Stimulated activated CD4-positive, alpha-beta T cell treated with anti-CD3 and anti-CD28 coated beads, Interleukin-15, amount 100 ng/mL, for 24 hours (primary cell): ENCODE measurements at regions not wholly inside any gene's neighbourhood (a gene's known extent, or its start where the extent isn't known, plus 50 kb on each side); places are given as distances from the start of the nearest gene placed in this dataset.
"Not testable (repeated sequence)": the region's sequence is repeated elsewhere in the genome, so short reads cannot be mapped to it uniquely, and the experiment has no call there.

ENCODE experiments used
- DNase-seq: peaks from one replicate; pipeline ENCODE4 v3.0.0-alpha.2; 2020

DNA sequence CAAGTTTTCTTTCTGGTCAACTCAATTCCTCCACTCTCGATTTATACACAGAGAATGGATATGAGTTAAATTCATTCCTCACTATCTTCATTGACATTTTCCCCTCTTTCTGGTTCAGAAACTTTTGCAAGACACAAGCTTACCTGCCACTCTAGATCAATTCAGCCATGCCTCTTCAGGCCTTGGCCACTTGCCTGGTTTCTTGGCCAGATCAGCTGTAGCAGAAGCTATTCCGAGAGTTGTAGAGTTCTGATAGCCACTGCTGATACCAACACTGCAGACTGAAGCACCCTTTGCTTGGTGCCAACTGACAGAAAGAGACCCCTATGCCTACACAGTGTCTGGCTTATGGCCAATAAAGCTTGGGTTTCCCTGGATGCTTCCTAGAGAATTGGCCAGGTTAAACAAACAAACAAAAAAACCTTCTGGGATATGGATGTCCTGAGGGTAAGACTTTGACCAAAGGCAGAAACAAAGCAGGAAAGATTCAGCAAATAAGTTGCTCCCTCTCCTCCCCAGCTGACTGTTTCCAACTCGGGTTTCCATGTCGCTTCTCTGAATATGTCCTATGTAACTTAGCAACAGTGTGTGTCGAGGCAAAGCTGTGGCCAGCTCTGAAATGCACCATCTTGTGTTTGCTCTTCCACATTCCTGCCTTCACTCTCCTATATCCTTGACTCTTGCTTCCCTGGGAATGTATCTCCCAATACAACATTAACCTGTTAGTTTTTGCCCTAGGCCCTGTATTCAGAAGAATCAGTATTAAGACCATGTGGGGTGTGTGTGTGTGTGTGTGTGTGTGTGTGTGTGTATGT lies 521.6 kb downstream of the EPHA3 start:
- no peak for DNase-seq

DNA sequence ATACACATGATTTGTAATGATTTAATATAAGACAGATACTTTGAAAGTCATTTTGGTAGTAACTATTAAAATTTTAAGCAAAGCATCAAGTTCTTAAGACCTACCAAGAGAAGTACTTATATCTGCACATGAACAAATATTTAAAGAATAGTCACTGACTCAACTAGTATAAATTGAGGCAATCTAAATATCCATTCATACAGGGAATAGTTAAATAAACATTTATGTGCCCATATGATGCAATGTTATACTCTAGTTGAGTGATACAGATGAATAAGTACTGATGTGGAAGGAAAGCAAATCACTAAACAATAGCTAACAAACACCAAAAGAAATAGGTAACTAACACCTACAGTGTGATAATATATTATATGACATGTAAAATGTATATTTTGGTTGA lies 527.7 kb downstream of the EPHA3 start:
- no peak for DNase-seq

DNA sequence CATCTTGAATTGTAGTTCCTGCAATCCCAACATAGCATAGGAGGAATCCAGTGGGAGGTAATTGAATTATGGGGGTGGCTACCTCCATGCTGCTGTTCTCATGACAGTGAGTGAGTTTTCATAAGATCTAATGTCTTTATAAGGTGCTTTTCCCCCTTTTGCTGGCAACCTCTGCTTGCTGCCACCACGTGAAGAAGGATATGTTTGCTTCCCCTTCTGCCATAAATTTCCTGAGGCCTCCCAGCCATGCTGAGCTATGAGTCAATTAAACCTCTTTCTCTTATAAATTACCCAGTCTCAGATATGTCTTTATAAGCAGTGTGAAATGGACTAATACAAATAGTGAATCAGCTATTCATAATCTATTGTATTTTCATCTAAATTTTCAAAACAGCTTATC lies 537.3 kb downstream of the EPHA3 start:
- no peak for DNase-seq

DNA sequence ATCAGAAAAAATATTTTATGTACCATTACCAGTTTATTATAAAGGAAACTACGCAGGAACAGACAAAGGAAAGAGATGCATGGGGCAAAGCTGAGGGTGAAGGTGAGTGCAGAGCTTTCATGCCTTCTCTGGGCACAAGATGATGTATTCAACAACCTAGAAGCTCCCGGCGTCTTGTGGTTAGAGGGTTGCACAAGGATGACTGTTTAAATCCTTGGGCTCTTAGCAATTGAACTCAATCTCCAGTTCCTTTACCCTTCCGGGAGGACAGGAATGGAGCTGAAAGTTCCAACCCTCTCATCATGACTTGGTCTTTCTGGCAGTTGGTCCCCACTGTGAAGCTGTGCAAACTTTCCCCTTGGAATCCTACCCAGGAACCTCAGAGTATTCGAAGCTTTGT lies 542.0 kb downstream of the EPHA3 start:
- no peak for DNase-seq

DNA sequence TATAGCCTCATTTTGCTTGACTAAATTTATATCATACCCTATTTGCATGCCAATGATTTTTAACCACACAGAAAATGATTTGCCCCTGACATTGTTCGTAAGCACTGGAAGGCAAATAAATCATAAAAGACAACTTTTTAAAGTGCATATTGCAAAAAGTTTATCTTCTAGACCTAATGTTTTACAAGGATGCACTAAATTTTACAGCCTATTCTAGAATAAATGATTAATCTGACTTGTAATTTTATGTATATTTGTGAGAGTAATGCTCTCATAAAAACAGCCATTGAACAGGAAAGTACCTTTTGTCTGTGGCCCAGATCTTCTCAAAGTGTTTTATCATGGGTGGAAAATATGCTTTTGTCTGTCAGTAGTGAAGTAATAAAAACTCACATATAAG lies 546.6 kb downstream of the EPHA3 start:
- DNase-seq, result no peak

DNA sequence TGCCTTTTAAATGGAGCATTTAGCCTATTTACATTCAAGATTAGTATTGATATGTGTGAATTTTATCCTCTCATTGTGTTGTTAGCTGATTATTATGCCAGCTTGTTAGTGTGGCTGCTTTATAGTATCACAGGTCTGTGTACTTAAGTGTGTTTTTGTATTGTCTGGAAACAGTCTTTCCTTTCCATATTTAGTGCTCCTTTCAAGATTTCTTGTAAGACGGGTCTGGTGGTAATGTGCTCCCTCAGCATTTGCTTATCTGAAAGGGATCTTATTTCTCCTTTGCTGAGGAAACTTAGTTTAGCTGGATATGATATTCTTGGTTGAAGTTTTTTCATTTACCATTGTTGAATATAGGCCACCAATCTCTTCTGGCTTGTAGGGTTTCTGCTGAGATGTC lies 549.0 kb downstream of the EPHA3 start:
- no peak for DNase-seq

DNA sequence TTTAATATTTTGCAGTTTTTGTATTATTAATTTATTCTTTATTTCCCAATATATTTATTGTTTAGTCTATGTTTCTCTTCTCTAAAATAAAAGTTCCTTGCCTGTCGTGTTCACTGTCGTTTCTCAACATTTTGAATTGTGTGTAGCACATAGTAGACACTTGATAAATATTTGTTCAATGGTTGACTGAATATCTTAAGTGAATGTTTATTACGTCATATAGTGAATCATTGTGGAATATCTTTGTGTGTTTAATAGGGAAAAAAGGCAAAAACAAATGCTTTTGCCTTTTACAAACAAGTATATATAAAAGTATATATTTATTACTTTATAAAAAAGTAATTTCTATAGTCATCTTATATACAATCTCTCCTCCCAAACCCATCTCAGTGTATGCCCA lies 572.3 kb downstream of the EPHA3 start:
- no peak for DNase-seq

DNA sequence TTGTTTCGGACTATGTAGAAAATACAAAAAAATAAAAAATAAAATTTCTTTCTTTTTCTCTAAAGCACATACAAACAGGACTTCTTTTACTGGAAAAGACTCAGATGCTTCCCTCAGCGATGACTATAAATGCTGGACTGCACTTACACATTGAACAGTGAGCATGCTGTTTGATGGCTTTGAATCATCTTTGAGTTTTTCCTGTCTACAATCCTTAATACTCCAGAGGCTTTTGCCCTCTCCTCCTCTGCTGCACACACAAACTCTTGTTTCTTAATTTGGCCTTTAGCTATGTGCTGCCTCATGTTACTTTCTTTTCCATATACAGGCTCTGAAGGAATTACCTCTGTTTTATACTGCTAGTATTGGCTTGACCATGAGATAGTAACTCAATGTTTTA lies 575.1 kb downstream of the EPHA3 start:
- no peak for DNase-seq

DNA sequence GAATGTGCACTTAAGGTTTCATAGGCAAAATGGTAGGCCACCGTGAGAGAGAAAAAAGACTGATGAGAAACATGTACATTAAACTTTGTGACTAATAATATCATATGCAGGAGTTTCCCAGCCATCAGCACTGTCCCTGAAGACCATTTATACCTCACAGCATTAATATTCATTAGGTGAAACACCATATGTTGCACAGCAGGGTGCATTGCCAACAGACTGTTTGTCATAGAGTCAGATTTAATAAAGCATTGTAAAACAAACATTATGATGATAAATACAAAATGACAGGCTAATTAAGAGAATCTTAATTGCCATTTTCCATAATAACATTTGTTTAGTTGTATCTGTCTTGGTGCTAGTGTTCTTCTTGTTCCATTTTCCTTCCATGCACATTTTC lies 578.3 kb downstream of the EPHA3 start:
- DNase-seq, result no peak

DNA sequence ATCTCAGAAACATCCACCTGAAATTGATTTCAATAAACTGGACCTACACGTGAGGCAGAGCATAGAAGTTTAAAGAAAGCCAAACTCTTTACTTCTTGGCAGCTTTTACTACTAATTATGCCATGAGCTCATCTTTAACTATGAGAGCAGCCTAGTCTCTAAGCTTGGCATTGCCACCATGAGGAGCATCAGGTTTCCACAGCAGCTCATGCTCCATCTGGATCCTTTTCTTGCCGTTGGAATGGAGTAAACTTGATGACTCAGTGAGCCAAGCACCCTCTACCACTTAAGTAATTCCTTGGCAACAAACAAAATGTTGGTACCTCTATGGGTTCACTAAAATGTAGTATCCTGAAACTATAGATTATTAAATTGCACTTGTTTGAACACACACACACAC lies 583.2 kb downstream of the EPHA3 start:
- no peak for DNase-seq

DNA sequence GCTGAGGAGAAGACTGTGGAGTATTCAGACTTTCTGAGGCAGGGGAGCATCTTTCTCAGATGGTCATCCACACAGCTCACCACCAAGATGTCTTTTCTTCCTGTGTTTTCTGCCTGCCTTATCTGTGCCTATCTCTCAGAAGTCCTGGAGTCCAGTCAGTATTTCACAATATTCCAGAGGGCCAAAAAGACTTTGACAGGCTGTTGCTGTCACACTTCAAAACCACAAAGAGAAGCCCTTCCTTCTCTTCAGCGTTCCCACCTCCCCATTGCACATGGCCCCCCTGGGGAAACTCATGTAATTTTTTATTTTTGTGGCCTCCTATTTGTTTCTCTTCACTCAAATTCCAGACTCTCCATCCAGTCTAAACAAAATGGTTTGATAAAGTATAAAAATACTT lies 585.2 kb downstream of the EPHA3 start:
- no peak for DNase-seq

DNA sequence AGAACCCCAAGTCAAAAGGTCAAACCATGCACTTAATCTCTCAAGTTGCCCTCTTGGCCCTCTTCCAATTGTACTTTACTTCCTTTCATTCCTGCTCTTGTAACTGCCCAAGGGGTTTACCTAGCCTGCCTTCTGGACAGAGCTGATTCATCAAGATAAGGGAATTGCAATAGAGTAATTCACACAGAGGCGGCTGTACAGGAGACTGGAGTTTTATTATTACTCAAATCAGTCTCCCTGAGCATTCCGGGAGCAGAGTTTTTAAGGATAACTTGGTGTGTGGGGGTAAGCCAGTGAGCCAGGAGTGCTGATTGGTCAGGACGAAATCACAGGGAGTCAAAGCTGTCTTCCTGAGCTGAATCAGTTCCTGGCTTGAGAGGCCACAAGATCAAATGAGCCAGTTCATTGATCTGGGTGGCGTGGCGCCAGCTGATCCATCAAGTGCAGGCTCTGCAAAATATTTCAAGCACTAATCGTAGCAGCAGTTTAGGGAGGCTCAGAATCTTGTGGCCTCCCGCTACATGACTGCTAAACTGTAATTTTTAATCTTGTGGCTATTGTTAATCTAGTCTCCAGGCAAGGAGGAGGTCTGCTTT lies 590.0 kb downstream of the EPHA3 start:
- no peak for DNase-seq

DNA sequence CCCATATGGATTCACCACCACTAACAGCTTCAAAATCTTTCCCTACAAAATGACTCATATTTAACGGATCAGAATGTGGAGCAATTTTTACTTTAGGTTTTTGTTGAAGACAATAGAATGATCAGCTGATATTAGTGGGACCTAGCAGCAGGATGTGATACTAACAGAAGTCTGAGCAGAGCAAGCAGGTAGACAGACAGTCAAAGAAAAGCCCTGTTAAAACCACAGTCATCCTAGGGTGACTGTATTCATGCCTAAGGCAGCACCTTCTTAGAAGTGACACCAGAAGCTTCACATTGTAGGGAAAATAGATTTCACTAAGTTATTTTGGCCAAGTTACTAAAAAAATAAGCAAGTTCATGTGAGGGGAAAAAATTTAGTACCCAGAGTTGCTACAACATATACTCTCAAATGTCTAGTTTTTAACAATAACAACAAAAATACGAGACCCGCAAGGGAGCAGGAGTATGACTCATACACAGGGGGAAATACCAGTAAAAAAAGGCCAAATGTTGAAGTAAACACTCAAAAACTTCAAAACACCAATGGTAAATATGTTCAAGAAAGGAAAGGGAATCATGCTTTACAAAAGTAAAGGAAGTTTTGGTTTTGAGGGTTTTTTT lies 590.9 kb downstream of the EPHA3 start:
- DNase-seq, result no peak

DNA sequence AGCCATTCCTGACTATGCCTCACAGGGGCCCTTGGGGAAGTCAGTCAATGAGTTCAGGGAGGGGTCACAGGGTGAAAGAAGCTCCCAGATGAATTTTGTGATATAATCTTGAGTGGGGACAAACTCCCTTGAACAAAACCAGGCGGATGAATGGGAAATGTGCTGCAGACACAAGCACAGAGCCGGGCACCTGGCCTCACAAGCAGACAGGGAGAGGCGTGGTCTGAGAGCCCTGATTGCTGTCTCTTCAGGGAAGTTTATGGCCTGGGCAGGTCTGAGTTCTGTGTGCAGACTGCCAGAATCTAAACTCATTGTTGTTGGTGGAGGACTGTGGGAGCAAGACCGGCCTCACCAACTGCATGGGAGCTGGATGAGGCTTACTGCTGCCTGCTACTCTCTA lies 591.8 kb downstream of the EPHA3 start:
- DNase-seq, result no peak

DNA sequence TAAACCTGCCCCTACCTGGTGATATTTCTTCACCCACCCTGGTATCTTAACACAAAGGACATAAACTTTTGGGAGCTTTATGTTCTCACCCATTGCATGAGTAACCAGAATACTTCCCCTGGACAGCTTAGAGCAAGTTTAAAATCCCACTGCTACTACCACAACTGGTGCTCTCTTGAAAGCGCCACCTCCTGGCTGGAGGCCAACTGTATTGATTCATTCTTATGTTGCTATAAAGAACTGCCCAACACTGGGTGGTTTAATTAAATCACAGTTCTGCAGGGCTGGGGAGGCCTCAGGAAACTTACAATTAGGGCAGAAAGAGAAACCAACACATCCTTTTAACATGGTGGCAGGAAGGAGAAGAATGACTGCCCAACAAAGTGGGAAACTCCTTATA lies 592.4 kb downstream of the EPHA3 start:
- no peak for DNase-seq

DNA sequence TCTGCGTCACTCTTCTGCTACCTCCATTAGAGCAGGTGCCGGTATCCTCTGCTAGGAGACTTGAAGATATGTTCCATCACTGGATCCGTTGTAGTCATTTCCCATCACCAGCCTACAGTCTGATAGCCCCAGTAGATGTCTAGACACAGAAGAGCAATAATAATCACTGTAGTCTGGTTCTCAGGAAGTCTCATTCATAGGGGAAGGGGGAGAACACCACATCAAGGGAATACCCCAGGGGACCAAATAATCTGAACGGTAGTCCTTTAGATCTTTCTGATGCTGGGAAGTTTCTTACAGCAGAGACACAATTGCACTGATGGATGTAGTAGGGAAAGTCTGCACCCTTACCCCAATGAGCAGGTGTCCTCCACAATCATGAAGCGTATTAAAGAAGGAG lies 595.0 kb downstream of the EPHA3 start:
- DNase-seq, result no peak

DNA sequence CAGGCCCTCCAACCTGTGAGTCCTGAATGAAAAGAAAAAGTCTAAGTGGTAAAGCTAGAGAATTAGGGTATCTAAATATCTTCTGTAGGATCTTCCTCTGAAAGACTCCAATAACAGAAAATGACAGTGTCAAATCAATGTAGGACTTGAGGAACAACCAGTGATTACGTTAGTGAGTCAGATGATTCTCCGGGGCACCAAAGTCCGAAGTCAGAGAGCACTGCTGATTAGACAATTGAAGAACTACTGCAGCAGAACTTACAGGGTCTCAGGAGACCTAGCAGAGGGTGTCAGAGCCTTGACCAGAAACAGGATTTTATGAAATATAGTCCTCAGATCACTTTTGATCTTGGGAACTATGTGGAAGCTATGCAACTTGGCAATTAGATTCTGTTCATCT lies 605.8 kb downstream of the EPHA3 start:
- no peak for DNase-seq

DNA sequence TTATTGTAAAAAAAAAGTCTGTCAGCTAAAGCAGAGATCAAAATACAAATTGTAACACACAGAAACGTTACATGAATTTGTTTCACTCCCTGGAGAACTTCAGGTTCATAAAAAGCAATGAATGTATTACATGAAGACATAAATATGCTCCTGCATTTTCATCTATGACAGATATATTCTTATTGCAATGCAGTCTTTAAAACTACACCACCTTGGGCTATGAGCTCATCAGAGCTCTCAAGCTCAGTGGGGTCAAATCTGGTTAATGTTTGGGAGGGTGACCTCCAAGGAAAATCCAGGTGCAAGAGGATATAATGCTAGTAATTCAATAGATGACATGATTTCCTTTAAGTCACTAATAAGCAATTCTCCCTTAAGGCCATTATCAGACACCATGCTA lies 606.8 kb downstream of the EPHA3 start:
- no peak for DNase-seq

DNA sequence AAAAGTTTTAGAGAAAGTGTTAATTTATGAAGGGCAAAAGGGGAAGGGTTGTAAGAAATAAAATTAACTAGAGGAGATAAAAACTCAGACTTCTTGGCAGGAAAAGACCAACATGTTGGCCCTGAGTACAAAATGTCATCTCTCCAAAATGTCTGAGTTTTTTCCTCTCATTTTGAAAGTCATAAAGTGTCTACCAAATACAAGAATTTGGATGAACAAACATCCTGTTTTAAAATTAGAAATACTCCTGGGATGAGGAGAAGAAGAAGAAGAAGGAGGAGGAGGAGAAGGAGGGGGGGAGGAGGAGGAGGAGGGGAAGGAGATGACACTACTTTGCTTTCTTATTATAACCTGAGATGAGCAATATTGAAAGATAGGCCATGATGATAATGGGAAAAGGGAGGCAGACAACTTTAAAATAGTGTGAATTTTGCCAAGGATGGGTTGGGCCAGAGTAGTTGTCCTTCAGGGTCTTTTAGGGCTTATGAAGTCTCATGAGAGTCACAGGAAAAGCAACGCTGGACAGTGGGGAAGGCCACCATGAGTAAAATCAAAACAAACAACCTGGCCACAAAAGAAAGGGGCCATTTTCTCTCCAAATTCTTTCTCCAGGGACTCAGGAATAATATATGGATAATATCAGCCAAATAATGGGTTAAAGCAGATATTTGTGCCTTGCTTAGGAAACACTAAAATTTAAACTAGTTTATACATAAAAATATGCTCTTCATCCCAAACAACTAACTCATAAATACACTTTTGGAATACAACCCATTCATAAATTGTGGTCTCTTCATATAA lies 632.9 kb downstream of the EPHA3 start:
- no peak for DNase-seq

DNA sequence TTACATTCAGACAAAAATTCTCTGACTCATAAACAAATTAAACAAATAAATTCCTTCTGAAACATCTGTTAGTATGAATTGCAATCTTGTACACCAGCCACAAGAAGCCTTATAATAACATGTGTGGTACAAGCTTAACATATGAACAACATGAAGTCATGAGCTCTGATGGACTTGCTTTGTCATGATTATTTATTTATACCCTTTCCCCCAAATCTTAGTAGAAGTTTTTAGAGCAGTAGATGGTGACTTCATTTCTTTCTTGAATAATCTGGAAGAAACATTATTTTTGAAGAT lies 633.4 kb downstream of the EPHA3 start:
- DNase-seq, result no peak

DNA sequence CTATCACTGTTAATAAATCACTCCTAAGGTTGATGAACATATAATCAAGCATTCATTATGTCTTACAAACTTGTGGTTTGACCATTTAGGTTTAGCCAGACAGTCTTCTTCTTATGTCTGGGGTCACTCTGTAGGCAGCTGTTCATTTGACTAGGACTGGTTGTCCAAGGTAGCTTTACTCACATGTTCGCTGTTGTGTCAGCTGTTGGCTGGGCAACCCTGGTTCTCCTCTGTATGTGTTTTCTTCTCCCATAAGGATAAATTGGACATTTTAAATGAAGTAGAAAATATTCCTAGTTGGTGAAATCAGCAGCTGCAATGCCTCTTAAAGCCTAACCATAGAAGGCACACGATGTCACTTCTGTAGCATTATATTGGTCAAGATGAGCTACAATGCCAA lies 635.1 kb downstream of the EPHA3 start:
- DNase-seq, result no peak

DNA sequence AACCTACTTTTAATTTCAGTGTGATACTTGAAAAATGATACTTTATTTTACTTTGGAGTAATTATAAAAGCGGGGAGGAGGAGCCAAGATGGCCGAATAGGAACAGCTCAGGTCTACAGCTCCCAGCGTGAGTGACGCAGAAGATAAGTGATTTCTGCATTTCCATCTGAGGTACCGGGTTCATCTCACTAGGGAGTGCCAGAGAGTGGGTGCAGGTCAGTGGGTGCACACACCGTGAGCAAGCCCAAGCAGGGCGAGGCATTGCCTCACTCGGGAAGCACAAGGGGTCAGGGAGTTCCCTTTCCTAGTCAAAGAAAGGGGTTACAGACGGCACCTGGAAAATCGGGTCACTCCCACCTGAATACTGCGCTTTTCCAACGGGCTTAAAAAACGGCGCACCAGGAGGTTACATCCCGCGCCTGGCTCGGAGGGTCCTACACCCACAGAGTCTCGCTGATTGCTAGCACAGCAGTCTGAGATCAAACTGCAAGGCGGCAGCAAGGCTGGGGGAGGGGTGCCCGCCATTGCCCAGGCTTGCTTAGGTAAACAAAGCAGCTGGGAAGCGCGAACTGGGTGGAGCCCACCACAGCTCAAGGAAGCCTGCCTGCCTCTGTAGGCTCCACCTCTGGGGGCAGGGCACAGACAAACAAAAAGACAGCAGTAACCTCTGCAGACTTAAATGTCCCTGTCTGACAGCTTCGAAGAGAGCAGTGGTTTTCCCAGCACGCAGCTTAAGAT lies 640.3 kb downstream of the EPHA3 start:
- not testable (repeated sequence) for DNase-seq

DNA sequence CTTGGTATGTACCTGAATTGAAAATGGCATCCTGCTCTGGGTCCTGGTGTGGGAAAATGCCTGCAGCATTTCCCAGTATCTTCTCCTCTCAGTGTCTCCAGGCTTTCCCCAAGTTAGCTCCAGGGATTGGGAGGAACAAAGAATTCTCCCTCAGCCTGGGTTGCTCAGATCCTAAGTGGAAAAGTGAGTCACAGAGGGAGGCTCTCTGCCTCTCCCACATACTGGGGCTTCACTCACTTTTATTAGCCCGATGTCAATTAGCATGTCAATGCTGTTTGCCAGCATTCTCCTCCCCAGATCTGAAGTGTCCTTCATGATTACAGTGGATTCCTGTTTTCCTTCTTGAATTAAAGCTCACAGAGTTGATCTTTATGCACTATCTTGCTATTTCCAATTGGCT lies 655.0 kb downstream of the EPHA3 start:
- no peak for DNase-seq
